ENCODE measurements at regions not wholly inside any gene's neighbourhood (a gene's known extent, or its start where the extent isn't known, plus 50 kb on each side); places are given as distances from the start of the nearest gene placed in this dataset.

DNA sequence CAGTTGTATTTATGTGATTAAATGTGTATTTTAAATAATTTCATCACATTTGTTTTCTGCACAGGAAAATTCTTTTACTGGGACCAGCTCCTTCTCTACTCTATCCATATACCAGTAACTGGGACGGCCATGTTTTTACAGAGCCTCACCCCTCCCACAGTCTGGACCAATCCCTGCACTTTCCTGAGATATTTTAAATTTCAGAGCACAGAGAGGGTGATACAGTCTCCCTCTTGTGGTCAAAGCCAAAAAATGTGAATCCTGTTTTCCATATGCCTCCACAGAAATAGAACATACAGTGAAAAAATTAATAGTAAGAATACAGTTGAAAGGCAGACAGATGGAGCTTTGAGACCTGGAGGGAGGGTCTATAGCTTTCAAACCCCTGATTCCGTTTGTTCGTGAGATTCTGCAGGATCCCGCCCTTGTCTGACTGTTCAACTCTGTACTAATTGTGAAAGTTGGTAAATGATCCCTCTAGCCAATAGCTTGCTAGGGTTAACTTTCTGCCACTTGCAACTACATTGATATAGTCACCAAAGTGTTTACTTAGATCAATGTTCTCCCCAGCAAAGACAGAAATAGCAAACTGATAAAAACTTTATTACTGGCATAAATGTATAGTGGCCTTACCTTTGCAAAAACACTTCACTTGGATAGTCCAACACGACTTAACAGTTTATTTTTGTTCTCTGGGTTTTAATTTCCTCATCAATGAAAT, 172.2 kb downstream of the PPARGC1A start:
- Mint-ChIP-seq H3K27ac (no peak overlapping the region), H3K4me3 (ENCODE audit: low read depth) (no peak overlapping the region), H3K9me3 (ENCODE audit: low read depth) (peaks cover 6% of the 10 kb centered on the region), H3K36me3 (ENCODE audit: insufficient read depth) (no peaks in the 10 kb centered on the region), H3K27me3 (no peaks in the 10 kb centered on the region), H3K4me1 (ENCODE audit: low read depth) (no peaks in the 10 kb centered on the region)
- peak; percentile 52 for TF ChIP-seq CTCF (IDR thresholded peaks at IDR 0.05; ENCODE audit: unreplicated experiment)
- DNase-seq (ENCODE audit: low spot score, unreplicated experiment) = no peak

GRCh38 chr4:23710298-23710697, 179.5 kb downstream of the PPARGC1A start:
- no peaks in the 10 kb centered on the region for H3K36me3 Mint-ChIP-seq (ENCODE audit: insufficient read depth)
- no peak overlapping the region for H3K4me3 Mint-ChIP-seq (ENCODE audit: low read depth)
- no peak overlapping the region for H3K27ac Mint-ChIP-seq
- H3K9me3 Mint-ChIP-seq (ENCODE audit: low read depth) = no peaks in the 10 kb centered on the region
- no peaks in the 10 kb centered on the region for H3K4me1 Mint-ChIP-seq (ENCODE audit: low read depth)
- TF ChIP-seq CTCF (IDR thresholded peaks at IDR 0.05; ENCODE audit: unreplicated experiment) = no peak
- no peaks in the 10 kb centered on the region for H3K27me3 Mint-ChIP-seq
- DNase-seq (ENCODE audit: low spot score, unreplicated experiment) = no peak

DNA sequence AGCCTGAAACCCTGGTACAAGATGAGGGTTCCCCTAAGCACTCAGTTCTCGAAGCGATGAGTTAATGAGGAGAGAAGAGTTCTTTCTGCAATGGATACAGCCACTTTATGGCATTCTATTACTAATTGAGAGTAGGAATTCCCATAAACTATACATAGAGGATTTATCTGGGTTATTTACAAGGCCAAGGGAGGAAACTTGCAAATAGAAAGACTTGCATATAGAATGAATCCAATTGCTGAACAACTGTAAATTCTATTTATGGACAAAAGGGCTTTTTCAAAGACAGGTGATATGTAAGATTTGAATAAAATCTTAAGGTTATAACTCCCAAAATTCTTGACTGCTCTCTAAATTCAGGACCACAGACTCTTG, 182.2 kb downstream of the PPARGC1A start:
- no peaks in the 10 kb centered on the region for H3K27me3 Mint-ChIP-seq
- H3K27ac Mint-ChIP-seq = no peak overlapping the region
- H3K4me3 Mint-ChIP-seq (ENCODE audit: low read depth) = no peak overlapping the region
- H3K9me3 Mint-ChIP-seq (ENCODE audit: low read depth) = peaks cover 3% of the 10 kb centered on the region
- H3K36me3 Mint-ChIP-seq (ENCODE audit: insufficient read depth) = no peaks in the 10 kb centered on the region
- no peak for TF ChIP-seq CTCF (IDR thresholded peaks at IDR 0.05; ENCODE audit: unreplicated experiment)
- no peaks in the 10 kb centered on the region for H3K4me1 Mint-ChIP-seq (ENCODE audit: low read depth)
- no peak for DNase-seq (ENCODE audit: low spot score, unreplicated experiment)

DNA sequence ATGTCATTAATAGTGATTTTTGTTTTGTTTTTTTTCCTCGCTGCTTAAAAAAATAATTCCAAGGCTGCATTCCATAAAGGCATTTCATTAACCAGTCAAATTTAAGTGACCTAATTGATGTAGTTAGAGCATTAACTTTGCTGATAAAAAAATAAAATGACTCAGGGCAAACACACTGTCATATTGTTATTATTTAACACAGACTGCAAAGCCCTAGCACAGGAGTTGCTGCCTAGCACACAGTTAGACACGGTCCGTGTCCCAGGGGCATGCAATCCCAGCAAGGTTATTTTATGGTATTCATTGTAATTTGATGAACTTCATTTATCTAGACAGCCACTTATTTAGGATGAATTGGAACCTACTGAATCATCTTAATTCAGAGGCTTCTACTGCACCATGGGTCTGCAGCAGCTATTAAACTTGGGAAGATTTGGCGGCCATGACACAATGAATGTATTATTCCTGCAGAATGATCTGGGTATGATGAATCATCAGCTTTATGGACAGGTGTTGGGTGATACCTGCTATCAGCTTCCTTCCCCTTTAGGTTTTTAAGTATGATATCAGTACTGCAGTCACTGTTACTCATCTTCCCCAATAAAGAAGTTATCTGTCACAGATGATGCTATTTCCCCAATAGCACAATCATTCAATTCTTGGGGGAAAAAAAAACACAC, 182.7 kb downstream of the PPARGC1A start:
- DNase-seq (ENCODE audit: low spot score, unreplicated experiment) = no peak
- no peak overlapping the region for H3K4me3 Mint-ChIP-seq (ENCODE audit: low read depth)
- no peaks in the 10 kb centered on the region for H3K4me1 Mint-ChIP-seq (ENCODE audit: low read depth)
- H3K27me3 Mint-ChIP-seq = no peaks in the 10 kb centered on the region
- H3K27ac Mint-ChIP-seq = no peak overlapping the region
- H3K36me3 Mint-ChIP-seq (ENCODE audit: insufficient read depth) = no peaks in the 10 kb centered on the region
- no peak for TF ChIP-seq CTCF (IDR thresholded peaks at IDR 0.05; ENCODE audit: unreplicated experiment)
- H3K9me3 Mint-ChIP-seq (ENCODE audit: low read depth) = peaks cover 3% of the 10 kb centered on the region

GRCh38 chr4:23700197-23700596, 189.7 kb downstream of the PPARGC1A start:
- no peak for TF ChIP-seq CTCF (IDR thresholded peaks at IDR 0.05; ENCODE audit: unreplicated experiment)
- no peaks in the 10 kb centered on the region for H3K27me3 Mint-ChIP-seq
- no peaks in the 10 kb centered on the region for H3K4me1 Mint-ChIP-seq (ENCODE audit: low read depth)
- H3K36me3 Mint-ChIP-seq (ENCODE audit: insufficient read depth) = no peaks in the 10 kb centered on the region
- H3K4me3 Mint-ChIP-seq (ENCODE audit: low read depth) = no peak overlapping the region
- no peak for DNase-seq (ENCODE audit: low spot score, unreplicated experiment)
- peaks cover 3% of the 10 kb centered on the region for H3K9me3 Mint-ChIP-seq (ENCODE audit: low read depth)
- H3K27ac Mint-ChIP-seq = no peak overlapping the region

All from progenitor cell of endocrine pancreas (in vitro differentiated cells).